ENCODE measurements at regions not wholly inside any gene's neighbourhood (a gene's known extent, or its start where the extent isn't known, plus 50 kb on each side); places are given as distances from the start of the nearest gene placed in this dataset.
"Not testable (repeated sequence)": the region's sequence is repeated elsewhere in the genome, so short reads cannot be mapped to it uniquely, and the experiment has no call there.

DNA sequence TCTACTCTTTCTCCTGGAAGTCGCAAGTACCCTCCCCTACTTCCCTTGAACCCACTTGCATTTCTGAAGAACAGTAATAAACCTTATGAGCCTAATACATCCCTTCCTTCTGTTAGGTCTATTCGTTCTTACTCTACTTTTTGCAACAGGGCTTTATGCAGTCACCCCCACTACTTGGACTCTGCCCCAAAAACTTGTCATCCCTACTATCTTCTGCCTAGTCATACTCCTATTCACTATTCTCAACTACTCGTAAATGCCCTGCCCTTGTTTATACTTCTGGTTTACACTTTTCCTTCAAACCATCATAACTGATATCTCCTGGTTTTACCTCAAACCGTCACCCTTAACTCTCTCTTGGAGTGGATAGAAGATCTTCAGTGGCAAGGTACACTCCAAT lies 55.2 kb upstream of the SLIT2 start:
- no peak for DNase-seq (ENCODE audit: low spot score)
- FAIRE-seq: no peak

DNA sequence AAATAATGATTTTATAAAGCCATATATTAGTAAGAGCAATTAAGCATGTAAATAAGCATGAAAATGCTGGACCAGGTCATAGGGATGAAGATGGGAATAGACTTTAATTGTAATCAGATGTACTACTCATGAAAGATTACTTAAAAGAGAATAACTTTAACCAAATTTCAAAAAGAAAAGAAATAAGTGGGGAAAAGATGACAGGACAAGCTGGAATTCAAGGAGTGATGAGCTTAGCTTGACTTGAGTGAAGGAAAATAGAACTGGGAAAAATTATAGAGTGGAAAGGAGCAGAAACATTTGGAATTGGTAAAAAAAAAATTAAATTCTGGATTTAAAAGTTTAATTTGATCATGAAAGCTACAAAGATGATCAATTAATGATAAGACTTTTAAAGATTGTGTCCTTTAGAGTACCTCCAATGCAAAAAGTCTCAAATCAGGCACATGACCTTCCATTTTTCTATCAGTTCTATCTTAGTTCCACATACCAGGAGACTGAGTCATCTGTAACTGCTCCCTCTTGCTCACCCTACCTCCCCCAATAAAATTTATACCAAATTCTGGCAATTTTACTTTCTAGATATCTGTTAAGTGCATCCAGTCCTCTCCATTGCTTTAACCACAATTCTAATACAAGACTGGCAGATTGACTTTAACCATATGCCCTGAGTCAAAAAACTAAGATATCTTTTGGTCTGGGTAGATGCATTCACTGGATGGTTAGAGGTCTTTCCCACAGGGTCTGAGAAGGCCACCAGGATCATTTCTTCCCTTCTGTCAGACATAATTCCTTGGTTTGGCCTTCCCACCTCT lies 56.4 kb upstream of the SLIT2 start:
- FAIRE-seq (no peak), DNase-seq (ENCODE audit: low spot score) (peak; percentile 54)

DNA sequence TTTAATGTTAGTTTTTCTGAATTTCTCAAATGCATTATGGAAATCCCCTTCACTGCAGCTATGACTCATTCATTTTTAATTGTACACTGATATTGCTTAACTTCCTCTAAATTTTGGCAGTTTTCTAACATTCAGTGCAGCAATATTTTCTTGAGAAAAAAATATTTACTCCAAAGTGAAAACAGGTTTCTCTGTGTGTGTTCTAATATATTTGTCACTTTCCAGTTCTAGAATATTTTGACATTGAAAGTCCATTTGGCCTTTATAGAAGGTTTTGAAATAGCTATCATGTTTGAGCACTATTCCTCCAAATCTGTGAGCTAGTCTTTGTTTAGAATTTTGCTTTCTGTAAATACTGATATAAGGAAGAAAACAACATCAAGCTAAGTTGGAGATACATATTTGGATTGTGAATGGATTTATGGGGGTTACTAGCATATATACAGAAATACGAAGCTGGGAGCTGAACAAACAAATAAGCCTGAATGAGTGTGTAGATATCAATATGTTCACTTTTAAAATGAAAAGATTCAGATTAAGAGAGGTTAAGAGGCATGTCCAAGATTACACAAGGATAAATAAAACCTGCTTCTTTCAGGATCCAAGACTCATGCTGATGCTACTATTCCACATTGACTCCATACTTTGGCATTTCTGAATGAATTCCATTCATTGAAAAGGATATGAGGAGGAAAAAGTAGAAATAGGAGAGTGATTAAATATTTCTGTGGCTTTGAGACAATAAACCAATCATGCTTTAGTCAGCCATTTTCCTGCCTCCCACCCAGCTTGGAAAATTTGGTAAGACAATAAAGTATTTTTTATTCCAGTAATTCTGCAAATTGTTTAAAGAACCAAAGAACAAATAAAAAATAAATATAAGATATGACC lies 57.3 kb upstream of the SLIT2 start:
- peak; percentile 51 for DNase-seq (ENCODE audit: low spot score)
- peak; percentile 55 for FAIRE-seq

DNA sequence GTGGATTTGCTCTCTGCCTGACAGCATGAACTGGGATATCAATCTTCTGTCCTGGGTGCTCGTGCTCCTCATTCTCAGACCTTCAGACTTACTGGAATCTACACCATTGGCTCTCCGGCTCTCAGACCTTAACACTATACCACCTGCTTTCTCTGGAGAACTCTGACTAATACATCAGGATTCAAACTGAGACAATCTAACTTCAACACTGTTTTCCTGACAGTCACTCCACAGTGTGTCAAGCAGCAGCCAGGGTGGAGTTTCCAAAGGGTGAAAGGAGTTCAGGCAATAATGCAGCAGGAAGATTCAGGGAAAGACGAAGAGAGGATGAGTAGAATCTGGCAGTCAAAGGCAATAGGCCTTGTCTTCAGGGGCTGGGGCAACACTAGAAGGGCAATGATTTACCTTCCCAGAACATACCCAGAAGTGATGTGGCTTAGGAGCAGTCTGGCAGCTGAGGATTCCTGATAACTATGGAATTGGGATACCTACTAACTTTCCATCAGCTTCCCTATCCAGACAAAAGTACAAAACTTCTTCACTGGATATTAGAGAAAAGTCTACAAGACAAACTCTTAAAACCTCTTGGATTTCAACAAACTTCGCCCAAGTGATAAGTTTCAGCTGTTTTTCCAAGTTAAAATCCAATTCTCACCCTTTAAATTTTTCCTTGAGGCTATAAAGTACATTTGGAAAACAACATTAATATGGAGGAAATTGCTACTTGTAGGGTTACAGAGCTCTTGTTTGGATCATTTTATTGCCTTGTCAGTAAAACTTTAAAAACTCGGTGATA lies 58.4 kb upstream of the SLIT2 start:
- DNase-seq (ENCODE audit: low spot score) (peak; percentile 31), FAIRE-seq (no peak)

DNA sequence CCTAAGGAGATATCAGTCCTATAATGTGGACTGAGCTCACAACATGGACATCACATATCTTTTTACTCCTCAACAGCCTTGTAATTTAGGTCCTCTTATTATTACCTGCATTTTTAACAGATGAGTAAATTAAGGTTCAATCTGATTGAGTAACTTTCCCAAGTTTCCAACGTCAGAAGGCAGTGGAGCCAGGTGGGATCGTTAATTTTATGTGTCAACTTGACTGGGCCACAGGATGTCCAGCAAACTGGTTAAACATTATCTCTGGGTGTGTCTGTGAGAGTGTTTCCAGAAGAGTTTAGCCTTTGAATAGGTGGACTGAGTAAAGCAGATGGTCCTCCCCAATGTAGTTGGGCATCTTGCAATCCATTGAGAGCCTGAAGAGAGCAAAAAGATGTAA lies 59.0 kb upstream of the SLIT2 start:
- FAIRE-seq (peak; percentile 8), DNase-seq (ENCODE audit: low spot score) (peak; percentile 39)

DNA sequence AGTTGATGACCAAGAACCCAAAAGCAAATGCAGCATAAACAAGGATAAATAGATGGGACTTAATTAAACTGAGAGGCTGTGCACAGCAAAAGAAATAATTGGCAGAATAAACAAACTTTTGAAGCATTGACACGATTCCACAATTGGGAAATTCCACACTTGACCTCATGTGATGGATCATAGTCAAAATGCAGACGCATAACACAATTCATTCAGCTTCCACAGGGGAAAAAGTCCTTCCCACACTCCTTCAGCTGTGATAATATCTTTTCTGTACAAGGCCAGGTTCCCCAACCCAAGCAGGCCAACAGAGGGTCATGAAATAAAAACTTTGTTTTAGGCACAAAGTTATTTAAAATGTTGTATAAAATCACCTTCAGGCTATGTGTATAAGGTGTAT lies 66.6 kb upstream of the SLIT2 start:
- FAIRE-seq (no peak), DNase-seq (ENCODE audit: low spot score) (no peak)

DNA sequence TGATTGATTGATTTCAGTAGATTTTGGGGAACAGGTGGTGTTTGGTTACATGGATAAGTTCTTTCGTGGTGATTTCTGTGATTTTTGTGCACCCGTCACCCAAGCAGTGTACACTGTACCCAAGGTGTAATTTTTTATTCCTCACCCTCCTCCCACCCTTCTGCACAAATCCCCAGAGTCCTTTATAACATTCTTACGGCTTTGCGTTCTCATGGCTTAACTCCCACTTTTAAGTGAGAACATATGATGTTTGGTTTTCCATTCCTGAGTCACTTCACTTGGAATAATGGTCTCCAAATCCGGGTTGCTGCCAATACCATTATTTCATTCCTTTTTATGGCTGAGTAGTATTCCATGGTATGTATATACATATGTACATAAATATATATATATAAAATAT lies 68.6 kb upstream of the SLIT2 start:
- DNase-seq (ENCODE audit: low spot score); FAIRE-seq: not testable (repeated sequence)

DNA sequence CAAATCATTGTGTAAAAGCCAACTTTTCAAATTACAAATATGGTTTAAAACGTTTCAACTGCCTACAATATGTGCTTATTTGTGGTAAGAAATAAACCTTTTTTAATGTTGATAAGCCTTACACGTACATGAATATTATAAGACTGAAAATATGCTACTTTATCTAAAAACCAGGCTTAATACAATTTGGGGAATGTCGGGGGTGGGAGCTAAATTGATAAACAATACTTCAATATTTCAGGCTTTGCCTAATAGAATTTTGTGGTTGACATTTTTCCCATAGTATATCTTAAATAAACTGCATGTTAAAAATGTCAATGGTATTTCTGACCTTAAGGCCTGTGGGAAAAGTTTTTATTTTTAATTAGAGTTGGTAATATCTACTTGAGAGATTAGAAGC lies 69.8 kb upstream of the SLIT2 start:
- DNase-seq (ENCODE audit: low spot score): no peak
- no peak for FAIRE-seq

DNA sequence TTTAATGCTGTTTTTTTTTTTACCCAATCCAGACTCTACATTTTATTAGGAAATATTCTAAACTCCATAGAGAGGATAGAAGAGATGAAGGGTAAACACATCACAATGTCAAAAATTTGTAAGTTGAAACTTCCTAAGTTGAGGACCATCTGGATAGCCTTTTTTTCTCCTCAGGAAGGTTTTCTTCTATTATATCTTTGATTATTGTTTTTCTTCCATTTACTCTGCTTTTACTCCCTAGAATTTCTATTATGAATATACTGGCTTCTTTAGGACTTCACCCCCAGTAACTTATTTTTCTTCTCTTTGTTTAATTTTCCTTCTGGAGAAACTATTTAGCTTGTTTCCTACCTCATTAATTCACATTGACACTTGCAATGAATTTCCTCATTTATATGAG lies 71.2 kb upstream of the SLIT2 start:
- no peak for FAIRE-seq

DNA sequence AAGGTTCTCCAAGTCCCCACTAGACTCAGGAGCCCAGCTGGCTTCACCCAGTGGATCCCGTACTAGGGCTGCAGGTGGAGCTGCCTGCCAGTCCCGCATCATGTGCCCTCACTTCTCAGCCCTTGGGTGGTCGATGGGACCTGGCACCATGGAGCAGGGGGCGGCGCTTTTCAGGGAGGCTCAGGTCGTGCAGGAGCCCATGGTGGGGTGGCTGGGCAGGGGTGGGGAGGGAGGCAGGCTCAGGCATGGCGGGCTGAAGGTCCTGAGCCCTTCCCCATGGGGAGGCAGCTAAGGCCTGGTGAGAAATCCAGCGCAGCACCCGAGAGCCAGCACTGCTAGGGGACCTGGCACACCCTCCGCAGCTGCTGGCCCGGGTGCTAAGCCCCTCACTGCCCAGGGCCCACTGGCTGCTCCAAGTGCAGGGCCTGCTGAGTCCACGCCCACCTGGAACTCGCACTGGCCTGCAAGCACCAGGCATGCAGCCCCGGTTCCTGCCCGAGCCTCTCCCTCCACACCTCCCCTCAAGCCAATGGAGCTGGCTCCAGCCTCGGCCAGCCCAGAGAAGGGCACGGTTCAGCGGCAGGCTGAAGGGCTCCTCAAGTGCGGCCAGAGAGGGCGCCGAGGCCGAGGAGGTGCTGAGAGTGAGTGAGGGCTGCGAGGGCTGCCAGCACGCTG lies 72.7 kb upstream of the SLIT2 start:
- DNase-seq (ENCODE audit: low spot score) (no peak), FAIRE-seq (no peak)

More for the DNA sequence above, 71.2 kb upstream of the SLIT2 start:
- DNase-seq (ENCODE audit: low spot score): no peak

DNA sequence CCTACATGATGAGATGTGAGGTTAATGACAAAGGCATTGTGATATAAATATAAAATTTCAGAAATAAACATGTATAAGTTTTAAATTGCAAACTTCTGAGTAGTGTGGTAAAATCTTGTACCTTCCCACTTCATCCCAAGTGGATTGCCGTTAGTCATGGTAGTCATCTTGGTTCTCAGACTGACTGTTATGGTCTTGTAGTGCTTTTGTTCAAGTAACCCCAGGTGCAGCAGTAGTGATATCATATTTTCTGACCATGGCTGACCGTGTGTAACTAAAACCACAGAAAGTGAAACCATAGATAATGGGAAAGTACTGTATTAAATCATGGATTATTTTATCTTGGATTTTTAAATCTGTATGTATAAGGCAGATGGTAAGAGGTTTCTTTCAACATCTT lies 74.8 kb upstream of the SLIT2 start:
- FAIRE-seq (no peak), DNase-seq (ENCODE audit: low spot score) (no peak)

DNA sequence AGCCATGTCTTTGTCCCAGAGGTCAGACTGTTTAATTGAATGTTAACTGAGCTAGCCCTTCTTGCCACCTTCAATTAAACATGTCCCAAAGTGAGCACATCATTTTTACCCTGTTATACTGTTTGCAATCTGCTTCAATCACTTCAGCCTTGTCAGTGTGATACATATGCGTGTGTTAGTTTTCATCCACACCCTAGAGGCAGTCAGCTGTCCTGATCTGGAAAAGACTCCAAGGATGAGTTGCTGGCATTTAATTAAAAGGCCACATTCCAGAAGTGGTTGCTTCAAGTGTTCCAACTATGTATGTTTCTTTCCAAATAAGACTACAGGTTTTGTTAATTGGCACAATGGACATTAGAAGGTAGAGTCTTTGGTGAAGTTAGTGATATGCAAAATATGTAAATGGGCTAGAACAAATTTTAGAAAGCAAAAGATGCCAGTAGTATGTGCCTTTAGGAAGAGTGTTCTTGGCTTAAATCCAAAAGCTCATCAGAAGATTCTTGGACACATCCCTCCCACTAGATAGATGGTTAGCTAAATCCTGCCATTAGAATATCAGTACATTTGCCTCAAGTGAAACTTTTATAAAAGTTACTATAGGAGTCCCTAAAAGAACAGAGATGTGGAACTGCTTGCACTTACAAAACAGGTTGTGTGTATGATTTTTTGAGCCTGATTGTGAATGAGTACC lies 79.5 kb upstream of the SLIT2 start:
- DNase-seq (ENCODE audit: low spot score) (no peak), FAIRE-seq (no peak)

DNA sequence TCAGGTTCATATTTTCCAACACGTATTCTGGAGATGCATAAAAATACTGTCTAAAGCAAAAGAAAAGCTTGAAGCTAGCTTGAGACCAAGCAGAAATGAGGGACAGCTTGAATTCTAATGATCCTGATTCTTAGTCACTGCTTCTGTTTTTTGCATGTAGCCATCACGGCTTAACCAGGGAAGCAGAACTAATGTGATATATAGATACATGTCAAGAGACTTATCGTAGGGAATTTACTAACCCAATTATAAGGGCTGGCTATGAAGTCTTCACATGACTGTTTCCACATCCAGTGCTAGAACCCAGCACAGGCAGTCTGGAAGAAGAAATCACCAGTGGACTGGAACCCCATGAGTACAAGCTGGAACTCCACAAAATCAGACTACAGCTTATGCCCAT lies 85.2 kb upstream of the SLIT2 start:
- no peak for FAIRE-seq
- DNase-seq (ENCODE audit: low spot score): no peak

DNA sequence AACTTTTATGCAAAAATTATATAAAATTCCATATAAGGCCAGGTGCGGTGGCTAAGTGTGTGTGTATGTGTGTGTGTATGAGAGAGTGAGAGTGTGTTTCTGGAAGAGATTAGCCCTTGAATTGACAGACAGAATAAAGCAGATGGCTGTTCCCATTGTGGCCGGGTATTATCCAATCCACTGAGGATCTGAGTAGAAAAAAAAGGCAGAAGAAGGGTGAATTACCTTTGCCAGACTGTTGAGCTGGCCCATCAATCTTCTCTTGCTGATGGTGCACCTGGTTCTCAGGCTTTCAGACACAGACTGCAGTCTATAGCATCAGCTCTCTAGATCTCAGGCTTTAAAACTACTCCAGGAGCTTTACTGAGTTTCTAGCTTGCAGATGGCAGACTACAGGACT lies 92.2 kb upstream of the SLIT2 start:
- no peak for FAIRE-seq
- no peak for DNase-seq (ENCODE audit: low spot score)

DNA sequence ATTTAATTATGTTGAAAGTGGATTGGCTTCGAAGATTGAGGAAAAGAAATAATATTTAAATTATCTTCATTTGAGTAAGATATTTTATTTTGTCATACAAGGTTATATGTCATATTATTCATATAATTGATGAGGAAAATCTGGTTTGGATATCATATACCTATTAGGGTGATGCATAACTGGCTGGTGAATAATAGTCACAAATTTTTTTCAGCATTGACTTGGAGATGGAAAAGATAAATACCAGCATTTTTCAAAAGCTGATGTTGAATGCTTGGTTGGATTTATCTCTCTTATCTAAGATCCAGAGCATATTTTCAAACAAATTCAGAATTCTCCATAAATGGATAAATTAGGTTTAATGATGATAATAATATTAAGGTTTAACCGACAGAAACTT lies 93.5 kb upstream of the SLIT2 start:
- no peak for FAIRE-seq
- DNase-seq (ENCODE audit: low spot score): no peak

DNA sequence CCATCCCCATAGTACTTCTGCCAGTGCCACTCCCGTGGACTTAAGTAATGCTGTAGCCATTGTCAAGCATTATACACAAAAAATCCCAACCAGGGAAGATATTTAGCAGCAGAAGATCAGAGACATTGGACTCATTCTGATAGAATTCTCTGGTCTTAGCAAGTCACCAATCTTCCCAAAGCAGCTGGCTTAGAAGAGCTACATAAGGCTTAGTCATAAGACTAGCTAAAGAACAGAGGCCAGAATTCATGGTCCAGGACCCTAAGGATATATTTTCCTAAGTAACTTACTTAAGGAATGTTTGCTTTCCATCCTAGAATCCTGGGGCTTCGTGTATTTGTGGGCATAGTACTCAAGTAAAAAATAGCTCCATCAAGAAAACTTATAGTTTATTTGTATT lies 100.3 kb upstream of the SLIT2 start:
- FAIRE-seq: no peak
- DNase-seq (ENCODE audit: low spot score): no peak

DNA sequence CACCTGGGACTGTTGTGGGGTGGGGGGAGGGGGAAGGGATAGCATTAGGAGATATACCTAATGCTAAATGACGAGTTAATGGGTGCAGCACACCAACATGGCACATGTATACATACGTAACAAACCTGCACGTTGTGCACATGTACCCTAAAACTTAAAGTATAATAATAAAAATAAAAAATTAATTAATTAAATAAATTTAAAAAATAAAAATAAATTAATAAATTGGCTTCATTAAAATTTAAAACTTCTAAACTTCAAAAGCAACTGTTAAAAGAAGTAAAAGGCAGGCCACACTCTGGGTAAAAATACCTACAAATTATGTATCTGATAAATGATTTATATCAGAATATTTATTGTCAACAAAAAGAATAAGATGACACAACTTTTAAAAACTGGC lies 102.6 kb upstream of the SLIT2 start:
- DNase-seq (ENCODE audit: low spot score); FAIRE-seq: not testable (repeated sequence)

DNA sequence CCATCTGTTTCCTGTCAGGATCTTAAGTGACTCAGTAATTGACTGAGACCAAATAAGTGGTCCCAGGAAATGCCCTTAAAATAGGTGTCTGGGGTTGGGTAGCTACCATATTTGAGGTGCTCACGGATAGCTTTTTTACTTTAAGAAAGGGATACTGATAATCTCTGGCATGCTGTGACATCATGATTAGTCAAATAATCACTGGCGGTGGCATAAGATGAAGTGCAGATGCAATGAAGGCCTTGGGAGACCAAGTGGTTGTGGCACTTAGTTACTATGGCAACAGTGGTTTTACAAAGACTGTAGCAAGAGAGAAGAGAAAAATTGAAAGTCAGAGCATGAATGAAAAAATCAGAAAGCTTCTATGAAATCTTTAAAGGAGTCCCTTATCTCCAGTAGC lies 114.5 kb upstream of the SLIT2 start:
- no peak for DNase-seq (ENCODE audit: low spot score)
- FAIRE-seq: no peak

DNA sequence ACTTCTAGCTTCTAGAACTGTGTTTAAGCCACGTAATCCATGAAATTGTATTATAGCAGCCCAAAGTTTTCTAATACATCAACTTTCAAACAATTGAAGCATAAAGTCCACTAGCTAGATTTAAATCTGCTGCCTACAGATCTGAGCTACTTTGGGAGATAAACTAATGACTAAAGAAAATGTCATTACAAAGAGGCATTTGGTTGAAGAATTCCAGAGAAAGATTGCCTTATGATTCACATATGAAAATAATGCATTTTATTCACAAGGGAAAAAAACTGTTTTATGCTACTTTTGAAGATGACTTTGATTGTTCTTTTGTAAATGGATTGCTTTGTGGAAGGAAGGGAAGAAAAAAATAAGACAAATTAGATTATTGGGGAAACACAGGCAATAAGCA lies 124.1 kb upstream of the SLIT2 start:
- FAIRE-seq (no peak), DNase-seq (ENCODE audit: low spot score) (no peak)

DNA sequence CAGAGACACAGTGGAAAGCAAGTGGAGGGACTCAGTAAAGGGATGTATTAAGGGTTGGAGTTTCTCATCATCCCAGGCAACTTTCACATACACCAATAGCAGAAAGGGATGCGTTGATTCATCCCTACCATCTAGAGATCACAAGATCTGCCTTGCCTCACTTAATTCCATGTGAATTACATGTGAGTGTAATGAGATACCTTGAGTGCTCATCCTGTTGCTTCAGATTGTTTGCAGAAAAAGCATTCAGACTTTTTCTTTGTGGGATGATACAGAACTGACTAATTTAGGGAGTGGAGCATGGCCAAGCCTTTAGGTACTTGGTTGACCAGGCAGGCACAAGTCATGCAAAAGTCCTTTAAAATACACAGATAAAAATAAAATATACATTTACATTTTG lies 124.8 kb upstream of the SLIT2 start:
- DNase-seq (ENCODE audit: low spot score): no peak
- no peak for FAIRE-seq

Data from RCC 7860 (cell line).